Endothelial cell of umbilical vein (primary cell): ENCODE measurements at regions not wholly inside any gene's neighbourhood (a gene's known extent, or its start where the extent isn't known, plus 50 kb on each side); places are given as distances from the start of the nearest gene placed in this dataset.

Source experiments
- BruUV-seq: library from RNA; stranded (reverse); fragments of 400-500 nt; replicated peaks from 2 replicates; lab custom pipeline; 2021; lab: Mats Ljungman, UMichigan
- CTCF ChIA-PET: fragments of 300-600, 350-600 bp; sonication (Branson Sonifier 250); formaldehyde crosslinking; loops from one replicate; lab custom pipeline; 2021; ENCODE audit warnings: antibody characterized with exemption, inconsistent platforms; lab: Charles Lee
- POLR2A ChIA-PET: fragments of 300-600, 350-600 bp; sonication (Branson Sonifier 250); formaldehyde crosslinking; loops from one replicate; lab custom pipeline; 2021; ENCODE audit warnings: antibody characterized with exemption, inconsistent platforms; lab: Charles Lee
- DNase-seq: peaks from one replicate; pipeline ENCODE4 v3.0.0-alpha.2; 2011; ENCODE audit warnings: low read depth, low spot score
- FAIRE-seq: peaks from 2 replicates; lab custom pipeline; 2011; peaks lifted over from hg19 to GRCh38; lab: Jason Lieb, UNC
- H2AFZ ChIP-seq: 2 replicates; pipeline ENCODE4 v1.6.0; 2012; ENCODE audit warnings: low read depth, low read length, control low read depth, inconsistent platforms
- H3K27ac ChIP-seq: 2 replicates; pipeline ENCODE4 v1.5.1; 2011; ENCODE audit warnings: low read depth, mild to moderate bottlenecking, control low read depth, low read length, moderate library complexity; ENCODE audit not compliant: insufficient read depth
- H3K27me3 ChIP-seq, 2 experiments: 2 replicates each; pipeline versions ENCODE4 v1.6.0 to v1.6.1; 2011; ENCODE audit warnings: low read length in 2 of 2, mixed read lengths in 1 of 2; ENCODE audit not compliant: control insufficient read depth in 2 of 2, insufficient read depth in 2 of 2
- H3K36me3 ChIP-seq, 2 experiments: 2 replicates in 1 of 2; 3 replicates in 1 of 2; pipeline ENCODE4 v1.5.1; 2011; ENCODE audit warnings: low read length in 2 of 2, mild to moderate bottlenecking in 1 of 2, moderate library complexity in 1 of 2; ENCODE audit not compliant: control insufficient read depth in 2 of 2, insufficient read depth in 2 of 2; ENCODE audit errors: extremely low read depth in 1 of 2
- H3K4me1 ChIP-seq: 3 replicates; pipeline ENCODE4 v1.5.1; 2011; ENCODE audit warnings: mild to moderate bottlenecking, low read length; ENCODE audit not compliant: control insufficient read depth, insufficient read depth; ENCODE audit errors: extremely low read depth
- H3K4me2 ChIP-seq: 2 replicates; pipeline ENCODE4 v1.6.1; 2011; ENCODE audit warnings: low read length, control low read depth, mixed read lengths; ENCODE audit not compliant: insufficient read depth
- H3K4me3 ChIP-seq, 3 experiments: fragments of 200-600 bp in 1 of 3; sonication (generic), shearing (Covaris generic) in 1 of 3; replicated peaks in 1 of 3; 2 replicates each; pipeline ENCODE4 v1.5.1; 2011 to 2016; ENCODE audit warnings: control low read depth in 3 of 3, low read length in 3 of 3, mild to moderate bottlenecking in 2 of 3, inconsistent platforms in 1 of 3, low read depth in 1 of 3, moderate library complexity in 1 of 3; ENCODE audit not compliant: insufficient read depth in 1 of 3
- H3K79me2 ChIP-seq: 2 replicates; pipeline ENCODE4 v1.6.0; 2012; ENCODE audit warnings: low read length, inconsistent platforms; ENCODE audit not compliant: control insufficient read depth, insufficient read depth
- H3K9ac ChIP-seq: replicated peaks from 2 replicates; pipeline ENCODE3; 2011; ENCODE audit warnings: low read length, control low read depth; ENCODE audit not compliant: insufficient read depth; ENCODE audit errors: extremely low read depth
- H3K9me1 ChIP-seq: replicated peaks from 3 replicates; pipeline ENCODE4 v1.6.0; 2011; ENCODE audit warnings: mild to moderate bottlenecking, low read length; ENCODE audit not compliant: control insufficient read depth, insufficient read depth; ENCODE audit errors: extremely low read depth
- H3K9me3 ChIP-seq: replicated peaks from 2 replicates; pipeline ENCODE4 v1.5.1; 2012; ENCODE audit warnings: low read length, inconsistent platforms; ENCODE audit not compliant: control insufficient read depth, insufficient read depth
- H4K20me1 ChIP-seq: replicated peaks from 2 replicates; pipeline ENCODE3; 2011; ENCODE audit warnings: mild to moderate bottlenecking, low read length; ENCODE audit not compliant: control insufficient read depth, insufficient read depth; ENCODE audit errors: extremely low read depth
- CTCF ChIP-seq, 2 donors: IDR thresholded peaks; 1 replicate in 1 of 2; 2 replicates in 1 of 2; pipeline ENCODE4 v1.5.1; 2011; ENCODE audit warnings: low read length in 2 of 2, mild to moderate bottlenecking in 2 of 2, moderate library complexity in 2 of 2, control low read depth in 1 of 2, inconsistent platforms in 1 of 2, low read depth in 1 of 2; ENCODE audit not compliant: insufficient read depth in 1 of 2; ENCODE audit errors: extremely low read depth in 1 of 2
- EZH2 ChIP-seq: IDR thresholded peaks from 2 replicates; pipeline ENCODE4 v1.6.1; 2012; ENCODE audit warnings: borderline replicate concordance, low read depth, mild to moderate bottlenecking, moderate library complexity, low read length, inconsistent platforms; ENCODE audit not compliant: severe bottlenecking
- FOS ChIP-seq: IDR thresholded peaks from 2 replicates; pipeline ENCODE4 v1.6.1; 2011; ENCODE audit warnings: mild to moderate bottlenecking, low read length, moderate library complexity, borderline replicate concordance; ENCODE audit not compliant: insufficient read depth
- GATA2 ChIP-seq: IDR thresholded peaks from 2 replicates; pipeline ENCODE4 v1.7.0; 2011; ENCODE audit warnings: low read depth, mild to moderate bottlenecking, moderate library complexity, mixed read lengths, low read length; ENCODE audit not compliant: insufficient read length, insufficient read depth
- JUN ChIP-seq: IDR thresholded peaks from 2 replicates; pipeline ENCODE4 v1.6.1; 2011; ENCODE audit warnings: borderline replicate concordance, low read depth; ENCODE audit not compliant: insufficient read length, insufficient read depth
- MYC ChIP-seq: IDR thresholded peaks from one replicate; pipeline ENCODE4 v1.6.1; 2011; ENCODE audit warnings: mild to moderate bottlenecking, low read depth, low read length
- POLR2A ChIP-seq: IDR thresholded peaks from 2 replicates; pipeline ENCODE4 v1.6.1; 2012; ENCODE audit warnings: low read depth, mild to moderate bottlenecking, control low read depth, low read length
- POLR2AphosphoS5 ChIP-seq: IDR thresholded peaks from 2 replicates; pipeline ENCODE4 v1.6.1; 2012; ENCODE audit warnings: low read depth, mild to moderate bottlenecking, control low read depth, low read length, moderate library complexity; ENCODE audit not compliant: insufficient read depth
- dilution Hi-C: fragments of 300-500 bp; cut with MboI; formaldehyde crosslinking; loops from one replicate; pipeline ENCODE4 v1.15.0; 2019; ENCODE audit warnings: low sequenced_read_pairs; ENCODE audit not compliant: extremely low pct_ligation_motif_present
- intact Hi-C: fragments of 100-400 bp; cut with micrococcal nuclease; formaldehyde crosslinking; loops from one replicate; pipeline ENCODE4 v1.10.0; 2022
- TF ChIP-seq, protein P1 (sequence below): IDR thresholded peaks from 2 replicates; pipeline ENCODE4 v1.6.1; 2011; ENCODE audit not compliant: insufficient read depth, insufficient read length

DNA sequence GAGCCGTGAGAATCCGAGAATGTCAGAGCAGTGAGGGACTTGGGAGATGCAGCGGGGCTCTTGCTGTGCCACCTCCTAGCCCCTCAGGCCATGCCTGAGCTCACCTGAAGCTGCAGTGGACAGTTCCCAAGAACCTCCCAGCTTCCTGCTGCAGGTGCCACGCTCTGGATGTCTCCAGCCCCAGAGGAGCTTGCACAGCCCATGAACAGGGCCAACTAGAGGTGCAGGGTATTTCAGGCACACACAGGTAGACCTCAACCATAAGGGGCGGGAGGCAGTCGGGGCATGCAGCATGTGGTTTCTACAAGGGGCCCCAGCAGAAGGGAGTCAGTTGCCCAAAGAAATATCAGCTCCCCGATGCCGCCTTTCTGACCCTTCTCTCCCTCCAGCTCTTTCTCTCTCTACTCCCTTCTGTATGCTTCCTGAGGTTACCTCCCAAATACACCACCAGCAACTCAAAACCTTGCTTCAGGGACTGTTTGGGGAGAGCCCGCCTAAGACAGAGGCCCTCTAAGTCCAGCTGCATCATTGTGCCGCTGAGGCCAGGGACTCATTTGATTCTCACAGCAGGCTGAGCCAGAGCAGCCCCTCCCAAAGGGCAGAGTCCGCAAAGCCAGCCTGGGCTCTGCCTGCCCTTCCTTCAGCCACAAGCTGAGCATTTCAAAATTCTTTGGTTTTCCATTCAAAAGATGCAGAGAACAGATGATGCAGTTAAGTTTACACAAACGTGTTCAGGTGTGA is 209.8 kb downstream of the MATN1 start:
- Histone ChIP-seq H3K9me1 (no peaks in the 10 kb centered on the region), H3K27me3 (no peaks in the 10 kb centered on the region), H3K79me2 (no peaks in the 10 kb centered on the region), H3K4me1 (no peaks in the 10 kb centered on the region), H3K9me3 (no peaks in the 10 kb centered on the region), H3K36me3 (no peaks in the 10 kb centered on the region), H4K20me1 (no peaks in the 10 kb centered on the region), H3K4me2 (no peak overlapping the region), H3K9ac (no peak overlapping the region), H3K4me3 (no peak overlapping the region), H2AFZ (no peak overlapping the region), H3K27ac (no peak overlapping the region)
- intact Hi-C loops (no loop called here), dilution Hi-C loops (no loop called here)
- CTCF ChIA-PET: no interaction called here
- TF ChIP-seq GATA2: no peak
- no peak for TF ChIP-seq EZH2
- TF ChIP-seq, protein P1, sequence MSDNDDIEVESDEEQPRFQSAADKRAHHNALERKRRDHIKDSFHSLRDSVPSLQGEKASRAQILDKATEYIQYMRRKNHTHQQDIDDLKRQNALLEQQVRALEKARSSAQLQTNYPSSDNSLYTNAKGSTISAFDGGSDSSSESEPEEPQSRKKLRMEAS: no peak
- TF ChIP-seq FOS: no peak
- no peak for TF ChIP-seq MYC
- no peak for TF ChIP-seq CTCF (IDR thresholded peaks at IDR 0.05; ENCODE audit: extremely low read depth in 1 of 2, insufficient read depth in 1 of 2, low read depth in 1 of 2, low read length in 2 of 2)
- TF ChIP-seq POLR2A: no peak
- no peak for TF ChIP-seq POLR2AphosphoS5
- TF ChIP-seq JUN: no peak
- POLR2A ChIA-PET: no interaction called here
- no peak for FAIRE-seq
- DNase-seq: no peak
- BruUV-seq: no TSS peak
